ENCODE measurements at regions not wholly inside any gene's neighbourhood (a gene's known extent, or its start where the extent isn't known, plus 50 kb on each side); places are given as distances from the start of the nearest gene placed in this dataset.

- TF ChIP-seq CTCF (conservative IDR thresholded peaks at IDR 0.05; ENCODE audit: low read length) (no peak), EZH2phosphoT487 (IDR thresholded peaks at IDR 0.05; ENCODE audit: borderline replicate concordance, low read depth, low read length) (no peak)
Measured at GRCh38 chr6:155895641-155896040, 440.0 kb upstream of the NOX3 start.

All from OCI-LY7 (cell line).